ENCODE measurements at regions not wholly inside any gene's neighbourhood (a gene's known extent, or its start where the extent isn't known, plus 50 kb on each side); places are given as distances from the start of the nearest gene placed in this dataset.

- Mint-ChIP-seq H3K27me3 (no peaks in the 10 kb centered on the region), H3K27ac (no peak overlapping the region), H3K4me3 (no peak overlapping the region), H3K9me3 (ENCODE audit: low read depth) (peaks cover 2% of the 10 kb centered on the region), H3K36me3 (ENCODE audit: low read depth) (no peaks in the 10 kb centered on the region), H3K4me1 (no peaks in the 10 kb centered on the region)
- no peak for ATAC-seq
- POLR2A ChIA-PET, result no interaction called here
- no peak for DNase-seq
- CTCF ChIA-PET, result no interaction called here
- intact Hi-C loops (cut with DNase I, micrococcal nuclease), result no loop called here
Observed at GRCh38 chr21:18460979-18461378, 57.4 kb upstream of the TMPRSS15 start.

- ATAC-seq, result no peak
- ChIA-PET CTCF (no interaction called here), POLR2A (no interaction called here)
- intact Hi-C loops (cut with DNase I, micrococcal nuclease), result no loop called here
- no peaks in the 10 kb centered on the region for H3K36me3 Mint-ChIP-seq (ENCODE audit: low read depth)
- no peaks in the 10 kb centered on the region for H3K27me3 Mint-ChIP-seq
- no peak overlapping the region for H3K27ac Mint-ChIP-seq
- no peak overlapping the region for H3K4me3 Mint-ChIP-seq
- DNase-seq, result no peak
- H3K4me1 Mint-ChIP-seq, result no peaks in the 10 kb centered on the region
- H3K9me3 Mint-ChIP-seq (ENCODE audit: low read depth), result peaks cover 4% of the 10 kb centered on the region
Observed at GRCh38 chr21:18461743-18462142, 58.2 kb upstream of the TMPRSS15 start.

GRCh38 chr21:18467715-18468114 is 64.1 kb upstream of the TMPRSS15 start:
- no peaks in the 10 kb centered on the region for H3K36me3 Mint-ChIP-seq (ENCODE audit: low read depth)
- no peaks in the 10 kb centered on the region for H3K4me1 Mint-ChIP-seq
- ChIA-PET CTCF (no interaction called here), POLR2A (no interaction called here)
- intact Hi-C loops (cut with DNase I, micrococcal nuclease), result no loop called here
- DNase-seq (no peak), ATAC-seq (no peak)
- H3K27ac Mint-ChIP-seq, result no peak overlapping the region
- peaks cover 4% of the 10 kb centered on the region for H3K9me3 Mint-ChIP-seq (ENCODE audit: low read depth)
- H3K27me3 Mint-ChIP-seq, result no peaks in the 10 kb centered on the region
- no peak overlapping the region for H3K4me3 Mint-ChIP-seq

GRCh38 chr21:18468790-18469189 is 65.2 kb upstream of the TMPRSS15 start:
- Mint-ChIP-seq H3K27ac (no peak overlapping the region), H3K9me3 (ENCODE audit: low read depth) (peaks cover 2% of the 10 kb centered on the region), H3K4me1 (no peaks in the 10 kb centered on the region), H3K4me3 (no peak overlapping the region), H3K36me3 (ENCODE audit: low read depth) (no peaks in the 10 kb centered on the region), H3K27me3 (no peaks in the 10 kb centered on the region)
- intact Hi-C loops (cut with DNase I, micrococcal nuclease), result no loop called here
- ChIA-PET CTCF (interaction anchor here (0.6 to 1.2 kb wide), 3 partner anchors 31 to 187 kb away, joined by 3 to 6 read pairs (median 4); no protein-coding TSS in a partner anchor), POLR2A (no interaction called here)
- no peak for DNase-seq
- ATAC-seq, result no peak

DNA sequence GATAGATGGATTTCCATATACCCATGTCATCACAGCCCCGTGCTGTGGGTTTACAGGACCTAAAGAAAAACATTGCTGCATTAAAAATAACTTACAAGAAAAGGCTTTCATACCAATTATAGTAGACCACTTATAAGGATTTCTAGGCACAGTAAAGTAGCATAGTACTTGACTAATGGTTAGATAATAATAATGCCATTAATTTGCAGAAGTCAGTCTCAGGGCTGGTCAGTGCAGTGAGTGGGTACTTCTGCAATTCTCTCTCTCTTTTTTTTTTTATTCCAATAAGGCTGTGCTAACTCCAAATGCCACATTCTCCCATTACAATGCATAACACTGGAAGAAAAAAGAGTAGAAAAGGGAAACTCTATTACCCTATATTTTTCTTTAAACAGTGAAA is 73.1 kb upstream of the TMPRSS15 start:
- ChIA-PET POLR2A (no interaction called here), CTCF (no interaction called here)
- Mint-ChIP-seq H3K27me3 (no peaks in the 10 kb centered on the region), H3K36me3 (ENCODE audit: low read depth) (no peaks in the 10 kb centered on the region), H3K4me1 (no peaks in the 10 kb centered on the region), H3K9me3 (ENCODE audit: low read depth) (no peaks in the 10 kb centered on the region), H3K27ac (no peak overlapping the region), H3K4me3 (no peak overlapping the region)
- intact Hi-C loops (cut with DNase I, micrococcal nuclease), result no loop called here
- DNase-seq, result no peak
- ATAC-seq, result no peak

GRCh38 chr21:18477043-18477442 is 73.5 kb upstream of the TMPRSS15 start:
- Mint-ChIP-seq H3K9me3 (ENCODE audit: low read depth) (no peaks in the 10 kb centered on the region), H3K36me3 (ENCODE audit: low read depth) (no peaks in the 10 kb centered on the region), H3K4me1 (no peaks in the 10 kb centered on the region), H3K27me3 (no peaks in the 10 kb centered on the region), H3K4me3 (no peak overlapping the region), H3K27ac (no peak overlapping the region)
- intact Hi-C loops (cut with DNase I, micrococcal nuclease), result no loop called here
- no peak for DNase-seq
- no peak for ATAC-seq
- CTCF ChIA-PET, result no interaction called here
- POLR2A ChIA-PET, result no interaction called here

DNA sequence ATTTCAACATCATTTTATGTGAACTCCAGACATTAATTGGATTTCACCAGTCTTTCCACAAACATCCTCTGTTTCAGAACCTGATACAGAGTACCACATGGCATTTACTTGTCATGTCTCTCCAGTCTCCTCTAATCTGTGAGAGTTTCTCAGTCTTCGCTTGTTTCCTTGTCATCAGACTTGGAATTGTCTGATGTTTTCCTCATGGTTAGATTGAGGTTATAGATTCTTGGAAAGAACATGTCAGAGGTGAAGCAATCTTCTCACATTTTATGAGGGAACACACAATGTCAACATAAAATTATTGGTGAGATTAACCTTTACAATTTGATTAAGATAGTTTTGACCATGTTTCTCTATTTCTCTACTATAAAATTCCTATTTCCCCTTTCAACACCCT is 74.9 kb upstream of the TMPRSS15 start:
- ChIA-PET POLR2A (no interaction called here), CTCF (no interaction called here)
- ATAC-seq, result no peak
- no peaks in the 10 kb centered on the region for H3K36me3 Mint-ChIP-seq (ENCODE audit: low read depth)
- H3K27me3 Mint-ChIP-seq, result no peaks in the 10 kb centered on the region
- no peak overlapping the region for H3K4me3 Mint-ChIP-seq
- intact Hi-C loops (cut with DNase I, micrococcal nuclease), result no loop called here
- no peak for DNase-seq
- H3K27ac Mint-ChIP-seq, result no peak overlapping the region
- H3K9me3 Mint-ChIP-seq (ENCODE audit: low read depth), result no peaks in the 10 kb centered on the region
- H3K4me1 Mint-ChIP-seq, result no peaks in the 10 kb centered on the region

DNA sequence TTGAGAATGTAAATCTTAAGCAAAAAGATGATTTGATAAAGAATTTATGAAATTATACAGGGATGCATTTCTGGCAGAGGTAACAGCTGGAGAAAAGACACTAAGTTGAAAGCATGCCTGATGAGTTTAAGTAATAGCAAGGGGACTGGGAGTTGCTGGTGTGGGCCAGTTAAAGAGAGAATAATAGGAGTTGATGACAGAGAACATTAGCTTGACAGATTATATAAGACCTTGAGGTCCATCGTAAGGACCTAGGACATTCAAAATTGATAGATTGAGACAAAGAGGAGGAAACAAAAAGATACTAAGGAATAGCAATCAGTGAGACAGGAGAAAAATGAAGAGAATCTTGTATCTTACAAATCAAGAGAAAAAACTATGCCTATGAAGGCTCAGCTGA is 84.7 kb upstream of the TMPRSS15 start:
- H3K4me1 Mint-ChIP-seq, result no peaks in the 10 kb centered on the region
- intact Hi-C loops (cut with DNase I, micrococcal nuclease), result no loop called here
- H3K9me3 Mint-ChIP-seq (ENCODE audit: low read depth), result no peaks in the 10 kb centered on the region
- POLR2A ChIA-PET, result no interaction called here
- H3K36me3 Mint-ChIP-seq (ENCODE audit: low read depth), result no peaks in the 10 kb centered on the region
- DNase-seq (no peak), ATAC-seq (no peak)
- CTCF ChIA-PET, result no interaction called here
- H3K27me3 Mint-ChIP-seq, result no peaks in the 10 kb centered on the region
- H3K4me3 Mint-ChIP-seq, result no peak overlapping the region
- H3K27ac Mint-ChIP-seq, result no peak overlapping the region

- Mint-ChIP-seq H3K36me3 (ENCODE audit: low read depth) (no peaks in the 10 kb centered on the region), H3K4me3 (no peak overlapping the region), H3K9me3 (ENCODE audit: low read depth) (no peaks in the 10 kb centered on the region), H3K4me1 (no peaks in the 10 kb centered on the region), H3K27me3 (no peaks in the 10 kb centered on the region), H3K27ac (no peak overlapping the region)
- intact Hi-C loops (cut with DNase I, micrococcal nuclease), result no loop called here
- CTCF ChIA-PET, result no interaction called here
- ATAC-seq (no peak), DNase-seq (no peak)
- POLR2A ChIA-PET, result no interaction called here
Observed at GRCh38 chr21:18493422-18493821, 89.8 kb upstream of the TMPRSS15 start.

DNA sequence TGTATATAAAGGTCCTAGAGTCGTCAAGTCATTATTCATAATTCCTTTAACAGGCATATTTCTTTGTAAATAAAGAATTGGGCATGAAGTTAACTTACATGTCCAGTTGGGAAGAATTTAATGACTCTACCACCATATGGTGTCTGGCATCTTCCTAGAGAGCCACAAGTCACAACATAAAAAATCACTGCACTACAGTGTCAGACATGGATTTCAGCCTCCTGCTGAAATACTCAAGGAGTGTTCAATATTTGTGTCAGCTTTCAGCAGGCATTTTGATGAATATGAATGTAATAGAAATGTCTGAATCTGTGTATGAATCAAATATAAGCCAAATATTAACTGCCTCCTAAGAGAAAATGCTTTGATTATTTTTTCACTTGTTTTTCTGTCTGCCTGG is 91.9 kb upstream of the TMPRSS15 start:
- POLR2A ChIA-PET, result no interaction called here
- no peak overlapping the region for H3K4me3 Mint-ChIP-seq

DNA sequence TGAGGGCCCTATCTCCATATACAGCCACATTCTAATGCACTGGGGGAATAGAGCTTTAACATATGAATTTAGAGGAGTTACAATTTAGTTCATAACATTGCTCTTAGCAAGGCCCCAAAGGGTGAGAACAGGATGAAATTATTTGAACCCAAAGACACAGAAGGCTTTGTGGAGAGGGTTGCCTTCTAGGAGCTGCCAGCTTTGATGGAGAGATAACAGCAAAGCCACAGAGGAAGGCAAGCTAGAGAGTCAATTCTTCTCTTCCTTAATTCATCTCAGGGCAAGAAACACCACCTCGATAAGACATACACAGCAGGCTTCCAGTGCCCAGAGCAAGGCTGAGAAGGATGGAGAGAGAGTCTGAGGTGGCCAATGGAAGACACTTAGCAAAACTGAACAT is 94.8 kb upstream of the TMPRSS15 start:
- ATAC-seq, result no peak
- H3K4me3 Mint-ChIP-seq, result no peak overlapping the region

More for the DNA sequence above, 91.9 kb upstream of the TMPRSS15 start:
- H3K27ac Mint-ChIP-seq, result no peak overlapping the region
- H3K4me1 Mint-ChIP-seq, result no peaks in the 10 kb centered on the region
- ATAC-seq, result no peak
- no peak for DNase-seq
- no peaks in the 10 kb centered on the region for H3K36me3 Mint-ChIP-seq (ENCODE audit: low read depth)
- no peaks in the 10 kb centered on the region for H3K9me3 Mint-ChIP-seq (ENCODE audit: low read depth)
- intact Hi-C loops (cut with DNase I, micrococcal nuclease), result no loop called here
- CTCF ChIA-PET, result no interaction called here
- no peaks in the 10 kb centered on the region for H3K27me3 Mint-ChIP-seq

GRCh38 chr21:18499761-18500376 is 96.3 kb upstream of the TMPRSS15 start:
- H3K9me3 Mint-ChIP-seq (ENCODE audit: low read depth), result peaks cover 11% of the 10 kb centered on the region
- H3K27ac Mint-ChIP-seq, result no peak overlapping the region
- ChIA-PET CTCF (interaction anchor here (0.8 to 1.4 kb wide), 4 partner anchors 11 to 81 kb away, joined by 3 to 6 read pairs (median 4); no protein-coding TSS in a partner anchor), POLR2A (no interaction called here)
- ATAC-seq (no peak), DNase-seq (peak; percentile 66)
- no peaks in the 10 kb centered on the region for H3K36me3 Mint-ChIP-seq (ENCODE audit: low read depth)
- H3K4me3 Mint-ChIP-seq, result no peak overlapping the region
- no peaks in the 10 kb centered on the region for H3K27me3 Mint-ChIP-seq
- H3K4me1 Mint-ChIP-seq, result no peaks in the 10 kb centered on the region
- intact Hi-C loops (cut with DNase I, micrococcal nuclease), result no loop called here

More for the DNA sequence above, 94.8 kb upstream of the TMPRSS15 start:
- intact Hi-C loops (cut with DNase I, micrococcal nuclease), result no loop called here
- Mint-ChIP-seq H3K27ac (no peak overlapping the region), H3K9me3 (ENCODE audit: low read depth) (peaks cover 5% of the 10 kb centered on the region), H3K36me3 (ENCODE audit: low read depth) (no peaks in the 10 kb centered on the region), H3K27me3 (no peaks in the 10 kb centered on the region), H3K4me1 (no peaks in the 10 kb centered on the region)
- DNase-seq, result no peak
- ChIA-PET POLR2A (no interaction called here), CTCF (interaction anchor here (0.6 kb wide), 1 partner anchor 365 kb away, joined by 3 read pairs; no protein-coding TSS in a partner anchor)

DNA sequence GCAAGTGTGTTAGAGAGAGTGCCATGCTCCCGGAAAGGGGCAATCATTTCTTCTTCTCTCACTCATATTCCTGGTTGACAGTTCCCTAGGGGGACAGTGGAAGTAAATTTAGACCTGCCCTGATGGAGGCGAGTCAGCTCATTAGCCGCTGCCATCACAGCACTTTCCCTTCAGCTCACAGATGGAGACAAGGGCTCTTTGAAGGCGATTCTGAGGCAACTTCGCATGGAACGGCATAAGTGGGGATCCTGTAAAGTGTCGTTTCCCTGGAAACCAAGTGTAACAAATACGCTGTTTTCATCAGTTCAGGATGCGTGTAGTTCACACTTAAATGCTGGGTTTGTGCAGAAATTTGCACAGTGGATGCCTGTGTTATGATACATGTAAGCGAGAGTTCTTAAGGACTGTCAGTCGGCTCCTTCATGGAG is 114.5 kb upstream of the TMPRSS15 start:
- intact Hi-C loops (cut with DNase I, micrococcal nuclease), result no loop called here
- Mint-ChIP-seq H3K27me3 (no peaks in the 10 kb centered on the region), H3K4me3 (no peak overlapping the region), H3K36me3 (ENCODE audit: low read depth) (no peaks in the 10 kb centered on the region), H3K27ac (no peak overlapping the region), H3K4me1 (no peaks in the 10 kb centered on the region), H3K9me3 (ENCODE audit: low read depth) (no peaks in the 10 kb centered on the region)
- POLR2A ChIA-PET, result no interaction called here
- CTCF ChIA-PET, result interaction anchor here (0.7 kb wide), 1 partner anchor 185 kb away, joined by 3 read pairs; no protein-coding TSS in a partner anchor
- ATAC-seq (no peak), DNase-seq (no peak)
